ENCODE measurements at regions not wholly inside any gene's neighbourhood (a gene's known extent, or its start where the extent isn't known, plus 50 kb on each side); places are given as distances from the start of the nearest gene placed in this dataset.
"Not testable (repeated sequence)": the region's sequence is repeated elsewhere in the genome, so short reads cannot be mapped to it uniquely, and the experiment has no call there.

- not testable (repeated sequence) for H3K79me1 ChIP-seq (replicated peaks; ENCODE audit: low read length, poor library complexity, severe bottlenecking); H3K4me3 ChIP-seq (ENCODE audit: insufficient read depth in 1 of 2, low read depth in 1 of 2, low read length in 2 of 2); H2AFZ ChIP-seq (ENCODE audit: low read depth, low read length); H4K91ac ChIP-seq (ENCODE audit: low read length); H3K4me2 ChIP-seq (ENCODE audit: low read length, poor library complexity, severe bottlenecking); H3K4me1 ChIP-seq (ENCODE audit: control insufficient read depth, insufficient read depth, low read depth, low read length); H3K27ac ChIP-seq (ENCODE audit: low read length, poor library complexity, severe bottlenecking); H2AK5ac ChIP-seq (ENCODE audit: low read length, severe bottlenecking); H2BK12ac ChIP-seq (ENCODE audit: low read length in 2 of 2); H3K36me3 ChIP-seq (ENCODE audit: control insufficient read depth in 1 of 2, insufficient read depth in 2 of 2, low read depth in 1 of 2, low read length in 2 of 2); H4K8ac ChIP-seq (ENCODE audit: low read length); H3K14ac ChIP-seq (ENCODE audit: low read length in 2 of 2); H3K9me3 ChIP-seq (ENCODE audit: control insufficient read depth, low read length); H3K4ac ChIP-seq (ENCODE audit: low read depth in 1 of 2, low read length in 2 of 2); H3K9ac ChIP-seq (ENCODE audit: low read length); H2BK15ac ChIP-seq (ENCODE audit: low read depth, poor library complexity, severe bottlenecking); H2BK5ac ChIP-seq (ENCODE audit: low read depth, low read length, poor library complexity, severe bottlenecking); H3K18ac ChIP-seq (ENCODE audit: low read depth in 1 of 2, low read length in 2 of 2); DNase-seq; H3K23ac ChIP-seq (ENCODE audit: low read length in 2 of 2); H2BK120ac ChIP-seq (ENCODE audit: low read depth, low read length)
- H3K27me3 ChIP-seq (ENCODE audit: control insufficient read depth in 1 of 2, insufficient read depth in 1 of 2, low read length in 2 of 2) = peaks cover 0 to 10% of the 10 kb centered on the region in 2 experiments
- 17% methylated on average over 1 of the region's 3 CpGs for WGBS
Measured at GRCh38 chr11:71705086-71705737, 122.5 kb upstream of the KRTAP5-11 start.

DNA sequence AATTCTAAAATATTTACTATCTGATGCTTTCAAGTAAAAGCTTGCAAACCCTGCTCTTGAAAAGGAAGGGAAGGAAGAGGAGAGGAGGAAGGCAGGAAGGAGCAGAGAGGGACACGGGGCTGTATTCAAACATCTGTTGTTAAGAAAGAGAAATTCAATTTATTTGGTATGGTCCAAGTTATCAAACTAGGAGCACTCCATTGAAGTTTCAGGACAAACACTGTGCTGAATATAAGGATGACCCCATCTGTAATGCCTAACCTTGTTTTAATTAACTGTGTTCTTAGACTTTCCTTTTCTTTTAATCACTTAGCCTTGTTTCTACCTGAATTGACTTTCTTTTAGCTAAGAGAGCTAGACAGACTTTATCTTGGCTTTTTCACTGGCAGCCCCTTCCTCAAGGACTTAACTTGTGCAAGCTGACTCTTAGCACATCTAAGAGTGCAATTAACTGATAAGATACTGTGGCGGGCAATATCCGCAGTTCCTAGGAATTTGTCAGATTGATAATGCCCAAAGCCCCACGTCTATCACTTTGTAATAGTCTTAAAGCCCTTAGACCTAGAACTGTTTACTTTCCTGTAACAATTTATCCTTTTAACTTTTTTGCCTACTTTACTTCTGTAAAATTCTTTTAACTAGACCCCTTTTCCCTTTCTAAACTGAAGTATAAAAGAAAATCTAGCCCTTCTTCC, 123.2 kb upstream of the KRTAP5-11 start:
- 19% methylated on average over 3 of the region's 4 CpGs for WGBS
- not testable (repeated sequence) for DNase-seq

DNA sequence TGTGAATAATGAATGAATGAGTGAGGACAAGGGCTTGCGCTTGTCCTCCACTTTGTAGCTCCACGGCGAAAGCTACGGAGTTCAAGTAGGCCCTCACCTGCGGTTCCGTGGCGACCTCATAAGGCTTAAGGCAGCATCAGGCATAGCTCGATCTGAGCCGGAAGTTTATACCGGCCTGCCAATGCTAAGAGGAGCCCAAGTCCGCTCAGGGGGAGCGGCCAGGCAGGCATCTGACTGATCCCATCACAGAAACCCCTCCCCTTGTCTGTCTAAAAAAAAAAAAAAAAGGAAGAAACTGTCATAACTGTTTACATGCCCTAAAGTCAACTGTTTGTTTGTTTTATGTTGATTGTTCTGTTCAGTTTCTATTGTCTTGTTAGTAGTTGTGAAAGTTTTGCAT, 124.4 kb upstream of the KRTAP5-11 start:
- not testable (repeated sequence) for H4K91ac ChIP-seq (ENCODE audit: low read length); H2AK5ac ChIP-seq (ENCODE audit: low read length, severe bottlenecking)
- 80% methylated on average over 8 of the region's 12 CpGs for WGBS

More for the DNA sequence above, 123.2 kb upstream of the KRTAP5-11 start:
- H2BK15ac ChIP-seq (ENCODE audit: low read depth, poor library complexity, severe bottlenecking); H4K91ac ChIP-seq (ENCODE audit: low read length); H2BK12ac ChIP-seq (ENCODE audit: low read length in 2 of 2); H2AK5ac ChIP-seq (ENCODE audit: low read length, severe bottlenecking); H3K14ac ChIP-seq (ENCODE audit: low read length in 2 of 2); H4K8ac ChIP-seq (ENCODE audit: low read length); H3K4me2 ChIP-seq (ENCODE audit: low read length, poor library complexity, severe bottlenecking); H3K4ac ChIP-seq (ENCODE audit: low read depth in 1 of 2, low read length in 2 of 2); H3K79me1 ChIP-seq (replicated peaks; ENCODE audit: low read length, poor library complexity, severe bottlenecking); H3K4me1 ChIP-seq (ENCODE audit: control insufficient read depth, insufficient read depth, low read depth, low read length); H2BK5ac ChIP-seq (ENCODE audit: low read depth, low read length, poor library complexity, severe bottlenecking); H3K27ac ChIP-seq (ENCODE audit: low read length, poor library complexity, severe bottlenecking); H2AFZ ChIP-seq (ENCODE audit: low read depth, low read length); H3K9ac ChIP-seq (ENCODE audit: low read length); H3K9me3 ChIP-seq (ENCODE audit: control insufficient read depth, low read length); H2BK120ac ChIP-seq (ENCODE audit: low read depth, low read length); H3K4me3 ChIP-seq (ENCODE audit: insufficient read depth in 1 of 2, low read depth in 1 of 2, low read length in 2 of 2); H3K36me3 ChIP-seq (ENCODE audit: control insufficient read depth in 1 of 2, insufficient read depth in 2 of 2, low read depth in 1 of 2, low read length in 2 of 2); H3K23ac ChIP-seq (ENCODE audit: low read length in 2 of 2); H3K18ac ChIP-seq (ENCODE audit: low read depth in 1 of 2, low read length in 2 of 2): not testable (repeated sequence)
- H3K27me3 ChIP-seq (ENCODE audit: control insufficient read depth in 1 of 2, insufficient read depth in 1 of 2, low read length in 2 of 2) = peaks cover 0 to 11% of the 10 kb centered on the region in 2 experiments

DNA sequence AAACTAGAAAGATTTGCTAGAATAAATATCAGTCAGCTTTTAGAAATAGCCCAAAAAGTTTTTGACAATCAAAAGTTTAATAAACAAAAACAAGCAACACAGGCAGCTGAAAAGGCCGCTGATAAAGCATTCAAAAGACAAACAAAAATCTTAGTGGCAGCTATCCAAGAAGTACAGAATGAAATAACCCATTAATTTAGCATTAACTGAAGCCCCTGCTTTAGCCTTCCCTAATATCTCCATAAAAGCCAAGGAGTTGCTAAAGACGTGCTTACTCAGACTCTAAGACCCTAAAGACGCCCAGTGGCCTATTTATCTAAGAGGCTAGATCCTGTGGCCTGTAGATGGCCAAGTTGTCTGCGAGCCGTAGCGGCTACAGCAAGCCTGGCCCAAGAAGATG, 123.5 kb upstream of the DEFB108B start:
- not testable (repeated sequence) for H2BK12ac ChIP-seq (ENCODE audit: low read length in 2 of 2); H3K4me1 ChIP-seq (ENCODE audit: control insufficient read depth, insufficient read depth, low read depth, low read length); H2AK5ac ChIP-seq (ENCODE audit: low read length, severe bottlenecking); H3K9me3 ChIP-seq (ENCODE audit: control insufficient read depth, low read length); H2BK5ac ChIP-seq (ENCODE audit: low read depth, low read length, poor library complexity, severe bottlenecking); DNase-seq; H3K4ac ChIP-seq (ENCODE audit: low read depth in 1 of 2, low read length in 2 of 2); H2BK15ac ChIP-seq (ENCODE audit: low read depth, poor library complexity, severe bottlenecking); H3K4me2 ChIP-seq (ENCODE audit: low read length, poor library complexity, severe bottlenecking); H3K18ac ChIP-seq (ENCODE audit: low read depth in 1 of 2, low read length in 2 of 2); H4K91ac ChIP-seq (ENCODE audit: low read length); H3K9ac ChIP-seq (ENCODE audit: low read length); H3K36me3 ChIP-seq (ENCODE audit: control insufficient read depth in 1 of 2, insufficient read depth in 2 of 2, low read depth in 1 of 2, low read length in 2 of 2); H2AFZ ChIP-seq (ENCODE audit: low read depth, low read length); H3K4me3 ChIP-seq (ENCODE audit: insufficient read depth in 1 of 2, low read depth in 1 of 2, low read length in 2 of 2); H4K8ac ChIP-seq (ENCODE audit: low read length); H3K23ac ChIP-seq (ENCODE audit: low read length in 2 of 2); H3K27ac ChIP-seq (ENCODE audit: low read length, poor library complexity, severe bottlenecking); H3K79me1 ChIP-seq (replicated peaks; ENCODE audit: low read length, poor library complexity, severe bottlenecking); H2BK120ac ChIP-seq (ENCODE audit: low read depth, low read length); H3K14ac ChIP-seq (ENCODE audit: low read length in 2 of 2)
- WGBS = 56% methylated on average over 6 of the region's 6 CpGs
- H3K27me3 ChIP-seq (ENCODE audit: control insufficient read depth in 1 of 2, insufficient read depth in 1 of 2, low read length in 2 of 2) = peaks cover 0 to 15% of the 10 kb centered on the region in 2 experiments

More for the DNA sequence above, 124.4 kb upstream of the KRTAP5-11 start:
- H3K14ac ChIP-seq (ENCODE audit: low read length in 2 of 2); H3K9ac ChIP-seq (ENCODE audit: low read length); H2BK15ac ChIP-seq (ENCODE audit: low read depth, poor library complexity, severe bottlenecking); H3K4me3 ChIP-seq (ENCODE audit: insufficient read depth in 1 of 2, low read depth in 1 of 2, low read length in 2 of 2); H3K27ac ChIP-seq (ENCODE audit: low read length, poor library complexity, severe bottlenecking); H4K8ac ChIP-seq (ENCODE audit: low read length); H2BK12ac ChIP-seq (ENCODE audit: low read length in 2 of 2); H3K79me1 ChIP-seq (replicated peaks; ENCODE audit: low read length, poor library complexity, severe bottlenecking); DNase-seq; H3K18ac ChIP-seq (ENCODE audit: low read depth in 1 of 2, low read length in 2 of 2); H2BK5ac ChIP-seq (ENCODE audit: low read depth, low read length, poor library complexity, severe bottlenecking); H3K23ac ChIP-seq (ENCODE audit: low read length in 2 of 2); H3K36me3 ChIP-seq (ENCODE audit: control insufficient read depth in 1 of 2, insufficient read depth in 2 of 2, low read depth in 1 of 2, low read length in 2 of 2); H3K4me1 ChIP-seq (ENCODE audit: control insufficient read depth, insufficient read depth, low read depth, low read length); H3K4ac ChIP-seq (ENCODE audit: low read depth in 1 of 2, low read length in 2 of 2); H3K4me2 ChIP-seq (ENCODE audit: low read length, poor library complexity, severe bottlenecking); H2AFZ ChIP-seq (ENCODE audit: low read depth, low read length); H2BK120ac ChIP-seq (ENCODE audit: low read depth, low read length); H3K9me3 ChIP-seq (ENCODE audit: control insufficient read depth, low read length): not testable (repeated sequence)
- peaks cover 0 to 15% of the 10 kb centered on the region in 2 experiments for H3K27me3 ChIP-seq (ENCODE audit: control insufficient read depth in 1 of 2, insufficient read depth in 1 of 2, low read length in 2 of 2)
